Sigmoid colon (tissue), 4 donors: ENCODE measurements at regions not wholly inside any gene's neighbourhood (a gene's known extent, or its start where the extent isn't known, plus 50 kb on each side); places are given as distances from the start of the nearest gene placed in this dataset.

Experiments
- CTCF ChIP-seq, 4 experiments: fragments of 450-650 bp in 3 of 4; fragments of 200-600 bp in 1 of 4; IDR thresholded peaks; one replicate each; pipeline ENCODE4 v1.5.1; 2016 to 2019; ENCODE audit warnings: antibody characterized with exemption in 4 of 4, mild to moderate bottlenecking in 3 of 4, moderate library complexity in 2 of 4
- POLR2A ChIP-seq, 2 donors: fragments of 450-650 bp; IDR thresholded peaks; one replicate each; pipeline ENCODE4 v1.6.1; 2016; ENCODE audit warnings: antibody characterized with exemption in 2 of 2, mild to moderate bottlenecking in 2 of 2, moderate library complexity in 2 of 2
- POLR2AphosphoS5 ChIP-seq, 4 donors: sonication (generic); formaldehyde crosslinking; IDR thresholded peaks; one replicate each; pipeline ENCODE4 v1.6.1; 2017; ENCODE audit warnings: antibody characterized with exemption in 4 of 4

DNA sequence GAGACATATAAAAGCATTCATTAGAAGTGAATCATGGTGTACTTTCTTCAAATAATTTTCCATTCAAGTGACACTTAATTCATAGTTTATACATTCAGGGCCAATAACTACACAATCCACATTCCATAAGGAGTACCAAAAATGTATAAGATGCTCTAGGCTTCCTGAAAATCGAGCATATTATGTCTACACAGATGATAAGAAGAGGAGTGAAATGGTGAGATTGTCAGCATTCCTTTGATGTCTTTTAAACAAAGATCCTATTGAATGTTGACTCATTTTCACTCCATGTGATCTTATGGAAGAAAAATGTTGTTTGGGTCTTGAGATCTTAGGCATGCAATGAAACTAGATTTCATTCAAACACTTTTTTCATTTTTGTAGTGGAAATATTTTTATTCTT lies 843.2 kb downstream of the KCNA4 start:
- TF ChIP-seq CTCF (IDR thresholded peaks at IDR 0.05) = no peak
- no peak for TF ChIP-seq POLR2A (IDR thresholded peaks at IDR 0.05)
- no peak for TF ChIP-seq POLR2AphosphoS5 (IDR thresholded peaks at IDR 0.05)
